H9 (cell line): ENCODE measurements at regions not wholly inside any gene's neighbourhood (a gene's known extent, or its start where the extent isn't known, plus 50 kb on each side); places are given as distances from the start of the nearest gene placed in this dataset.

Experiments used
- DNase-seq: peaks from one replicate; pipeline ENCODE4 v3.0.0-alpha.2; 2017
- H2AFZ ChIP-seq: one replicate; pipeline ENCODE4 v1.6.1; 2013; ENCODE audit warnings: mild to moderate bottlenecking, low read length, control low read depth, moderate library complexity
- H2AK5ac ChIP-seq: 2 replicates; pipeline ENCODE4 v1.6.1; 2013; ENCODE audit warnings: low read length, control low read depth, mixed read lengths; ENCODE audit not compliant: insufficient read length
- H2BK120ac ChIP-seq: one replicate; pipeline ENCODE4 v1.6.1; 2013; ENCODE audit warnings: low read depth, mild to moderate bottlenecking, low read length, control low read depth, inconsistent platforms; ENCODE audit not compliant: poor library complexity, severe bottlenecking
- H2BK12ac ChIP-seq: 2 replicates; pipeline ENCODE4 v1.6.1; 2013; ENCODE audit warnings: low read length, control low read depth, mixed read lengths, low read depth; ENCODE audit not compliant: insufficient read length
- H2BK15ac ChIP-seq: 2 replicates; pipeline ENCODE4 v1.6.1; 2013; ENCODE audit warnings: low read depth, low read length, control low read depth
- H2BK20ac ChIP-seq: one replicate; pipeline ENCODE4 v1.6.1; 2013; ENCODE audit warnings: low read depth, mild to moderate bottlenecking, low read length, control low read depth, inconsistent platforms; ENCODE audit not compliant: poor library complexity, severe bottlenecking
- H2BK5ac ChIP-seq: 2 replicates; pipeline ENCODE4 v1.6.1; 2013; ENCODE audit warnings: low read length, control low read depth, mixed read lengths; ENCODE audit not compliant: insufficient read length
- H3K14ac ChIP-seq: 2 replicates; pipeline ENCODE4 v1.6.1; 2013; ENCODE audit warnings: low read length, control low read depth; ENCODE audit not compliant: insufficient read depth
- H3K18ac ChIP-seq: 2 replicates; pipeline ENCODE4 v1.6.1; 2013; ENCODE audit warnings: low read depth, mild to moderate bottlenecking, mixed read lengths, low read length, control low read depth; ENCODE audit not compliant: insufficient read length
- H3K23ac ChIP-seq: 2 replicates; pipeline ENCODE4 v1.6.1; 2013; ENCODE audit warnings: low read length, control low read depth, mixed read lengths, low read depth; ENCODE audit not compliant: insufficient read length
- H3K23me2 ChIP-seq: 2 replicates; pipeline ENCODE4 v1.6.1; 2013; ENCODE audit warnings: low read depth, mild to moderate bottlenecking, mixed read lengths, low read length, control low read depth; ENCODE audit not compliant: insufficient read length, poor library complexity, severe bottlenecking
- H3K27ac ChIP-seq: 2 replicates; pipeline ENCODE4 v1.5.1; 2013; ENCODE audit warnings: low read length, control low read depth, mixed read lengths, low read depth; ENCODE audit not compliant: insufficient read length
- H3K27me3 ChIP-seq: 2 replicates; pipeline ENCODE4 v1.6.1; 2013; ENCODE audit warnings: low read length, control low read depth, inconsistent platforms; ENCODE audit not compliant: insufficient read depth
- H3K4ac ChIP-seq: 2 replicates; pipeline ENCODE4 v1.6.1; 2013; ENCODE audit warnings: low read depth, mild to moderate bottlenecking, control low read depth, inconsistent platforms, low read length, moderate library complexity
- H3K4me1 ChIP-seq: 2 replicates; pipeline ENCODE4 v1.6.1; 2013; ENCODE audit warnings: low read length, control low read depth, inconsistent platforms; ENCODE audit not compliant: insufficient read depth
- H3K4me2 ChIP-seq: 2 replicates; pipeline ENCODE4 v1.6.1; 2013; ENCODE audit warnings: low read length, control low read depth, mixed read lengths; ENCODE audit not compliant: insufficient read length, insufficient read depth
- H3K56ac ChIP-seq: 2 replicates; pipeline ENCODE4 v1.6.1; 2013; ENCODE audit warnings: low read depth, mild to moderate bottlenecking, mixed read lengths, low read length, control low read depth; ENCODE audit not compliant: insufficient read length
- H3K79me1 ChIP-seq: 2 replicates; pipeline ENCODE4 v1.6.1; 2013; ENCODE audit warnings: low read depth, mild to moderate bottlenecking, moderate library complexity, low read length, control low read depth, inconsistent platforms; ENCODE audit not compliant: insufficient read depth, poor library complexity, severe bottlenecking
- H3K79me2 ChIP-seq: 2 replicates; pipeline ENCODE4 v1.6.1; 2013; ENCODE audit warnings: low read length, control low read depth, inconsistent platforms; ENCODE audit not compliant: insufficient read depth
- H3K9ac ChIP-seq: 2 replicates; pipeline ENCODE4 v1.6.1; 2013; ENCODE audit warnings: low read length, control low read depth, mixed read lengths; ENCODE audit not compliant: insufficient read length; ENCODE audit errors: extremely low read depth
- H3K9me3 ChIP-seq: one replicate; pipeline ENCODE4 v1.6.1; 2013; ENCODE audit warnings: low read depth, low read length, inconsistent platforms; ENCODE audit not compliant: control insufficient read depth
- H3T11ph ChIP-seq: one replicate; pipeline ENCODE4 v1.6.1; 2013; ENCODE audit warnings: mild to moderate bottlenecking, low read length, control low read depth, inconsistent platforms
- H4K20me1 ChIP-seq: one replicate; pipeline ENCODE4 v1.6.1; 2013; ENCODE audit not compliant: control insufficient read depth, insufficient read length, insufficient read depth
- H4K5ac ChIP-seq: 2 replicates; pipeline ENCODE4 v1.6.1; 2013; ENCODE audit warnings: low read depth, mild to moderate bottlenecking, mixed read lengths, low read length, control low read depth; ENCODE audit not compliant: insufficient read length
- H4K8ac ChIP-seq: replicated peaks from 2 replicates; pipeline ENCODE4 v1.6.1; 2013; ENCODE audit warnings: low read length, control low read depth, mixed read lengths, low read depth; ENCODE audit not compliant: insufficient read length
- H4K91ac ChIP-seq: 2 replicates; pipeline ENCODE4 v1.6.1; 2013; ENCODE audit warnings: low read depth, mild to moderate bottlenecking, moderate library complexity, mixed read lengths, low read length, control low read depth; ENCODE audit not compliant: insufficient read length
- H3K27ac Mint-ChIP-seq, 3 experiments: 2 replicates in 2 of 3; 3 replicates in 1 of 3; pipeline ENCODE4 v1.8.0; 2020 to 2021; ENCODE audit warnings: mixed read lengths in 3 of 3, mild to moderate bottlenecking in 1 of 3, moderate library complexity in 1 of 3
- H3K27me3 Mint-ChIP-seq: 2 replicates; pipeline ENCODE4 v1.8.0; 2021; ENCODE audit warnings: low read depth, mild to moderate bottlenecking, moderate library complexity, mixed read lengths
- H3K36me3 Mint-ChIP-seq, 3 experiments: 2 replicates in 2 of 3; 3 replicates in 1 of 3; pipeline ENCODE4 v1.8.0; 2020 to 2021; ENCODE audit warnings: low read depth in 3 of 3, mixed read lengths in 3 of 3; ENCODE audit not compliant: insufficient read depth in 1 of 3
- H3K4me1 Mint-ChIP-seq, 2 experiments: 2 replicates each; pipeline ENCODE4 v1.8.0; 2020; ENCODE audit warnings: mixed read lengths in 2 of 2
- H3K4me3 Mint-ChIP-seq, 2 experiments: 2 replicates in 1 of 2; 3 replicates in 1 of 2; pipeline ENCODE4 v1.8.0; 2020 to 2021; ENCODE audit warnings: mild to moderate bottlenecking in 2 of 2, mixed read lengths in 2 of 2, moderate library complexity in 1 of 2
- H3K9me3 Mint-ChIP-seq, 2 experiments: 2 replicates in 1 of 2; 3 replicates in 1 of 2; pipeline ENCODE4 v1.8.0; 2020; ENCODE audit warnings: mild to moderate bottlenecking in 2 of 2, mixed read lengths in 2 of 2, moderate library complexity in 1 of 2
- CTCF ChIP-seq: fragments of 200-600 bp; sonication (generic); conservative IDR thresholded peaks from 3 replicates; pipeline ENCODE4 v1.8.0; 2021; ENCODE audit warnings: antibody characterized with exemption, mild to moderate bottlenecking
- WGBS: extraction: QIAGEN DNeasy Blood & Tissue Kit; methylation state at CpG from one replicate; pipeline ENCODE4 v1.1.7; 2013; ENCODE audit warnings: missing lambda C conversion rate, low lambda C conversion rate, mixed read lengths; ENCODE audit not compliant: insufficient read length; ENCODE audit errors: extremely low coverage; 5-methylcytosine and 5-hydroxymethylcytosine counted together

- TF ChIP-seq CTCF = no peak
- no CpG with 5 or more reads among the region's 3 CpGs for WGBS
- DNase-seq = no peak
Measured at GRCh38 chr13:90055121-90055520, 1292.4 kb upstream of the MIR17HG start.

More at GRCh38 chr13:90055121-90055520, 1292.4 kb upstream of the MIR17HG start:
- no peaks in the 10 kb centered on the region for H3K23me2 ChIP-seq
- H3K23ac ChIP-seq = no peak overlapping the region
- no peaks in the 10 kb centered on the region for H3K4me1 ChIP-seq
- no peak overlapping the region for H3K14ac ChIP-seq
- H3K4me3 Mint-ChIP-seq = no peak overlapping the region
- no peak overlapping the region for H4K5ac ChIP-seq
- no peak overlapping the region for H4K8ac ChIP-seq
- H2AK5ac ChIP-seq = no peak overlapping the region
- no peaks in the 10 kb centered on the region for H3K36me3 Mint-ChIP-seq
- H4K91ac ChIP-seq = no peak overlapping the region
- H3K27me3 Mint-ChIP-seq = no peaks in the 10 kb centered on the region
- H3K4me2 ChIP-seq = no peak overlapping the region
- no peak overlapping the region for H3K4ac ChIP-seq
- H3K18ac ChIP-seq = no peak overlapping the region
- H2AFZ ChIP-seq = no peak overlapping the region
- no peaks in the 10 kb centered on the region for H3K27me3 ChIP-seq
- no peak overlapping the region for H2BK120ac ChIP-seq
- no peak overlapping the region for H3K9ac ChIP-seq
- H3K9me3 ChIP-seq = no peaks in the 10 kb centered on the region
- peaks cover 9 to 17% of the 10 kb centered on the region in 2 experiments for H3K4me1 Mint-ChIP-seq
- H3K9me3 Mint-ChIP-seq = no peaks in the 10 kb centered on the region
- no peak overlapping the region for H2BK20ac ChIP-seq
- no peak overlapping the region for H3T11ph ChIP-seq
- no peak overlapping the region for H2BK15ac ChIP-seq
- no peaks in the 10 kb centered on the region for H3K79me1 ChIP-seq
- no peak overlapping the region; a peak in 1 of 7 replicates for H3K27ac Mint-ChIP-seq
- no peak overlapping the region for H2BK12ac ChIP-seq
- H3K27ac ChIP-seq = no peak overlapping the region
- no peak overlapping the region for H2BK5ac ChIP-seq
- no peaks in the 10 kb centered on the region for H4K20me1 ChIP-seq
- H3K79me2 ChIP-seq = no peaks in the 10 kb centered on the region
- H3K56ac ChIP-seq = no peak overlapping the region
